Left ventricle myocardium inferior (tissue), 1 donor: ENCODE measurements at regions not wholly inside any gene's neighbourhood (a gene's known extent, or its start where the extent isn't known, plus 50 kb on each side); places are given as distances from the start of the nearest gene placed in this dataset.
A peak's percentile ranks its signal among the peaks of the same experiment; 100 is the strongest.

Experiments used
- DNase-seq: peaks from one replicate; pipeline ENCODE4 v3.0.0-alpha.2; 2020
- H3K27ac ChIP-seq: fragments of 200-600 bp; replicated peaks from 2 replicates; pipeline ENCODE4 v1.8.0; 2021
- H3K27me3 ChIP-seq: fragments of 200-600 bp; 2 replicates; pipeline ENCODE4 v1.8.0; 2021; ENCODE audit warnings: low read depth
- H3K36me3 ChIP-seq: fragments of 200-600 bp; 2 replicates; pipeline ENCODE4 v1.8.0; 2021
- H3K4me1 ChIP-seq: fragments of 200-600 bp; 2 replicates; pipeline ENCODE4 v1.8.0; 2021
- H3K4me3 ChIP-seq: fragments of 200-600 bp; 2 replicates; pipeline ENCODE4 v1.8.0; 2021; ENCODE audit warnings: mild to moderate bottlenecking, moderate library complexity
- H3K9me3 ChIP-seq: fragments of 200-600 bp; replicated peaks from 2 replicates; pipeline ENCODE4 v1.8.0; 2021
- CTCF ChIP-seq: fragments of 200-600 bp; IDR thresholded peaks from 2 replicates; pipeline ENCODE4 v1.8.0; 2021; ENCODE audit warnings: antibody characterized with exemption, mild to moderate bottlenecking, borderline replicate concordance
- intact Hi-C: fragments of 100-400 bp; cut with micrococcal nuclease; formaldehyde crosslinking; loops from one replicate; pipeline ENCODE4 v1.11.0; 2022
- donor health status: DM: no; HTN: yes; CAD: no; lungs with severe emphysema.

GRCh38 chr10:29839826-29840515, 205.2 kb upstream of the SVIL start:
- TF ChIP-seq CTCF: no peak
- Histone ChIP-seq H3K27ac (peak overlapping the region; percentile 91), H3K4me1 (peaks cover 66% of the 10 kb centered on the region), H3K4me3 (no peak overlapping the region), H3K36me3 (no peaks in the 10 kb centered on the region), H3K9me3 (peaks cover 4% of the 10 kb centered on the region), H3K27me3 (no peaks in the 10 kb centered on the region)
- intact Hi-C loops: loop anchor here (10.0 kb wide), 1 partner anchor 95 kb away; no protein-coding TSS in a partner anchor
- no peak for DNase-seq

- Histone ChIP-seq H3K4me3 (no peak overlapping the region), H3K27ac (no peak overlapping the region), H3K27me3 (no peaks in the 10 kb centered on the region), H3K4me1 (peaks cover 60% of the 10 kb centered on the region), H3K9me3 (no peaks in the 10 kb centered on the region), H3K36me3 (no peaks in the 10 kb centered on the region)
- TF ChIP-seq CTCF: no peak
- no peak for DNase-seq
- intact Hi-C loops: loop anchor here (10.0 kb wide), 1 partner anchor 94 kb away; no protein-coding TSS in a partner anchor
Observed at GRCh38 chr10:29838539-29838938, 203.8 kb upstream of the SVIL start.

GRCh38 chr10:29837586-29837985, 202.8 kb upstream of the SVIL start:
- Histone ChIP-seq H3K4me3 (no peak overlapping the region), H3K4me1 (peaks cover 55% of the 10 kb centered on the region), H3K27ac (no peak overlapping the region), H3K36me3 (no peaks in the 10 kb centered on the region), H3K27me3 (no peaks in the 10 kb centered on the region), H3K9me3 (no peaks in the 10 kb centered on the region)
- TF ChIP-seq CTCF: no peak
- intact Hi-C loops: loop anchor here (10.0 kb wide), 1 partner anchor 93 kb away; no protein-coding TSS in a partner anchor
- DNase-seq: no peak

GRCh38 chr10:29836396-29836795, 201.6 kb upstream of the SVIL start:
- Histone ChIP-seq H3K4me1 (peaks cover 47% of the 10 kb centered on the region), H3K27me3 (no peaks in the 10 kb centered on the region), H3K27ac (peak overlapping the region; percentile 3), H3K9me3 (no peaks in the 10 kb centered on the region), H3K36me3 (no peaks in the 10 kb centered on the region), H3K4me3 (no peak overlapping the region)
- TF ChIP-seq CTCF: no peak
- intact Hi-C loops: loop anchor here (10.0 kb wide), 1 partner anchor 92 kb away; no protein-coding TSS in a partner anchor
- no peak for DNase-seq

GRCh38 chr10:29835055-29835454, 200.3 kb upstream of the SVIL start:
- Histone ChIP-seq H3K27me3 (no peaks in the 10 kb centered on the region), H3K4me1 (peaks cover 36% of the 10 kb centered on the region), H3K9me3 (peaks cover 1% of the 10 kb centered on the region), H3K27ac (no peak overlapping the region), H3K36me3 (no peaks in the 10 kb centered on the region), H3K4me3 (no peak overlapping the region)
- DNase-seq: no peak
- intact Hi-C loops: loop anchor here (10.0 kb wide), 1 partner anchor 90 kb away; no protein-coding TSS in a partner anchor
- no peak for TF ChIP-seq CTCF
